ENCODE measurements at regions not wholly inside any gene's neighbourhood (a gene's known extent, or its start where the extent isn't known, plus 50 kb on each side); places are given as distances from the start of the nearest gene placed in this dataset.
"Not testable (repeated sequence)": the region's sequence is repeated elsewhere in the genome, so short reads cannot be mapped to it uniquely, and the experiment has no call there.

- in situ Hi-C loops (cut with HindIII; ENCODE audit: low pct_unique_long_range_greater_than_20kb, low sequenced_read_pairs): no loop called here
- TF ChIP-seq JUND (IDR thresholded peaks at IDR 0.05; ENCODE audit: low read depth): no peak
- no peak for DNase-seq (ENCODE audit: low read depth in 1 of 2, low spot score in 1 of 2)
These were observed 154.6 kb upstream of the CDH2 start for GRCh38 chr18:28331551-28331950.

GRCh38 chr18:28313602-28314001 lies 136.7 kb upstream of the CDH2 start:
- TF ChIP-seq JUND (IDR thresholded peaks at IDR 0.05; ENCODE audit: low read depth): no peak
- no peak for DNase-seq (ENCODE audit: low read depth in 1 of 2, low spot score in 1 of 2)
- in situ Hi-C loops (cut with HindIII; ENCODE audit: low pct_unique_long_range_greater_than_20kb, low sequenced_read_pairs): no loop called here

GRCh38 chr18:28288784-28289183 lies 111.9 kb upstream of the CDH2 start:
- in situ Hi-C loops (cut with HindIII; ENCODE audit: low pct_unique_long_range_greater_than_20kb, low sequenced_read_pairs): no loop called here
- DNase-seq (ENCODE audit: low read depth in 1 of 2, low spot score in 1 of 2): no peak
- TF ChIP-seq JUND (IDR thresholded peaks at IDR 0.05; ENCODE audit: low read depth): no peak

GRCh38 chr18:28287146-28287545 lies 110.2 kb upstream of the CDH2 start:
- no peak for TF ChIP-seq JUND (IDR thresholded peaks at IDR 0.05; ENCODE audit: low read depth)
- in situ Hi-C loops (cut with HindIII; ENCODE audit: low pct_unique_long_range_greater_than_20kb, low sequenced_read_pairs): no loop called here
- DNase-seq (ENCODE audit: low read depth in 1 of 2, low spot score in 1 of 2): no peak

- in situ Hi-C loops (cut with HindIII; ENCODE audit: low pct_unique_long_range_greater_than_20kb, low sequenced_read_pairs): no loop called here
- DNase-seq (ENCODE audit: low read depth in 1 of 2, low spot score in 1 of 2): no peak
- no peak for TF ChIP-seq JUND (IDR thresholded peaks at IDR 0.05; ENCODE audit: low read depth)
These were observed 107.2 kb upstream of the CDH2 start for GRCh38 chr18:28284132-28284531.

GRCh38 chr18:28281400-28281799 lies 104.5 kb upstream of the CDH2 start:
- in situ Hi-C loops (cut with HindIII; ENCODE audit: low pct_unique_long_range_greater_than_20kb, low sequenced_read_pairs): no loop called here
- DNase-seq (ENCODE audit: low read depth in 1 of 2, low spot score in 1 of 2): no peak
- TF ChIP-seq JUND (IDR thresholded peaks at IDR 0.05; ENCODE audit: low read depth): no peak

GRCh38 chr18:28269750-28270149 lies 92.8 kb upstream of the CDH2 start:
- no peak for TF ChIP-seq JUND (IDR thresholded peaks at IDR 0.05; ENCODE audit: low read depth)
- in situ Hi-C loops (cut with HindIII; ENCODE audit: low pct_unique_long_range_greater_than_20kb, low sequenced_read_pairs): no loop called here
- no peak for DNase-seq (ENCODE audit: low read depth in 1 of 2, low spot score in 1 of 2)

- in situ Hi-C loops (cut with HindIII; ENCODE audit: low pct_unique_long_range_greater_than_20kb, low sequenced_read_pairs): no loop called here
- TF ChIP-seq JUND (IDR thresholded peaks at IDR 0.05; ENCODE audit: low read depth): no peak
- DNase-seq (ENCODE audit: low read depth in 1 of 2, low spot score in 1 of 2): no peak
These were observed 91.1 kb upstream of the CDH2 start for GRCh38 chr18:28267878-28268625.

GRCh38 chr18:28267276-28267675 lies 90.3 kb upstream of the CDH2 start:
- DNase-seq (ENCODE audit: low read depth in 1 of 2, low spot score in 1 of 2): no peak
- TF ChIP-seq JUND (IDR thresholded peaks at IDR 0.05; ENCODE audit: low read depth): no peak
- in situ Hi-C loops (cut with HindIII; ENCODE audit: low pct_unique_long_range_greater_than_20kb, low sequenced_read_pairs): no loop called here

- no peak for TF ChIP-seq JUND (IDR thresholded peaks at IDR 0.05; ENCODE audit: low read depth)
- DNase-seq (ENCODE audit: low read depth in 1 of 2, low spot score in 1 of 2): no peak
- in situ Hi-C loops (cut with HindIII; ENCODE audit: low pct_unique_long_range_greater_than_20kb, low sequenced_read_pairs): no loop called here
These were observed 79.2 kb upstream of the CDH2 start for GRCh38 chr18:28256166-28256565.

- no peak for DNase-seq (ENCODE audit: low read depth in 1 of 2, low spot score in 1 of 2)
These were observed 71.7 kb upstream of the CDH2 start for GRCh38 chr18:28248653-28249052.

GRCh38 chr18:28240626-28241025 lies 63.7 kb upstream of the CDH2 start:
- DNase-seq (ENCODE audit: low read depth in 1 of 2, low spot score in 1 of 2): peak in 1 of 2 experiments; percentile 1
- in situ Hi-C loops (cut with HindIII; ENCODE audit: low pct_unique_long_range_greater_than_20kb, low sequenced_read_pairs): not testable (repeated sequence)

More at GRCh38 chr18:28248653-28249052, 71.7 kb upstream of the CDH2 start:
- TF ChIP-seq JUND (IDR thresholded peaks at IDR 0.05; ENCODE audit: low read depth): no peak
- in situ Hi-C loops (cut with HindIII; ENCODE audit: low pct_unique_long_range_greater_than_20kb, low sequenced_read_pairs): no loop called here

GRCh38 chr18:28236487-28236886 lies 59.6 kb upstream of the CDH2 start:
- in situ Hi-C loops (cut with HindIII; ENCODE audit: low pct_unique_long_range_greater_than_20kb, low sequenced_read_pairs): no loop called here
- TF ChIP-seq JUND (IDR thresholded peaks at IDR 0.05; ENCODE audit: low read depth): no peak
- no peak for DNase-seq (ENCODE audit: low read depth in 1 of 2, low spot score in 1 of 2)
